ENCODE measurements at regions not wholly inside any gene's neighbourhood (a gene's known extent, or its start where the extent isn't known, plus 50 kb on each side); places are given as distances from the start of the nearest gene placed in this dataset.
"Not testable (repeated sequence)": the region's sequence is repeated elsewhere in the genome, so short reads cannot be mapped to it uniquely, and the experiment has no call there.

GRCh38 chr14:105739331-105740102 is 213.1 kb downstream of the TMEM121 start:
- no peak for DNase-seq

- DNase-seq = not testable (repeated sequence)
These were observed 213.9 kb downstream of the TMEM121 start for GRCh38 chr14:105740272-105740671.

- not testable (repeated sequence) for DNase-seq
These were observed 214.6 kb downstream of the TMEM121 start for GRCh38 chr14:105740961-105741360.

- DNase-seq = not testable (repeated sequence)
These were observed 215.5 kb downstream of the TMEM121 start for GRCh38 chr14:105741707-105742530.

GRCh38 chr14:105742531-105742848 is 216.1 kb downstream of the TMEM121 start:
- no peak for DNase-seq

DNA sequence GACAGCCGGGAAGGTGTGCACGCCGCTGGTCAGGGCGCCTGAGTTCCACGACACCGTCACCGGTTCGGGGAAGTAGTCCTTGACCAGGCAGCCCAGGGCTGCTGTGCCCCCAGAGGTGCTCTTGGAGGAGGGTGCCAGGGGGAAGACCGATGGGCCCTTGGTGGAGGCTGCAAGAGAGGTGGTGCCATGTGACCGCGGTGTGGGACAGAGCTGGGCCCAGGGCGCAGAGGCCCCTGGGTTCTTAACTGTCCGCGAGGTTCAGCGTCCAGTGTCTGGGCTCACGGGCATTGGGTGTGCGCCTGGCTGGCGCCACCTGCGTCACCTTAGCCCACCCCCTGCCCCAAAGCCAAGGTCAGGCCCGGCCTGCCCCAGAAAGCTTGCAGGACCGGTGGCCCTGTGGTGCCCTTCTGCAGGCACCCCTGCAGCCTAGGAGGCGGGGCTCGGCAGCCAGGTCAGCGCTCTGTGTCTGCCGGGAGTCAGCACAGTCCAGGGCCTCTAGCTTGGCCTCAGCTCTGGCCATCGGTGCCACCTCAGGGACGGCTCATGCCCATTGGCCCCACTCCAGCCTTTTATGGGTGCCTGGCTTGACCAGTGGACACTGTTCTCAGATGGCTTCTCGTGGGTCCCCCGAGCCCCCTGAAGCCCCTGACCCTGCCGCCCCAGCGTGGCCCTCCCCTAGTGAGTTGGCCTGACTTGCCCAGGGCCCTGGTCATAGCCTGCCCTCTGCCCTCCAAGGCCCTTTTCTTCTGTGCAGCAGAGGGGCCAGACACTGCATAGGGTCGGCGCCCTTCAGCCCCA is 216.7 kb downstream of the TMEM121 start:
- DNase-seq = not testable (repeated sequence)

- not testable (repeated sequence) for DNase-seq
These were observed 217.9 kb downstream of the TMEM121 start for GRCh38 chr14:105744213-105744787.

GRCh38 chr14:105745433-105746123 is 219.2 kb downstream of the TMEM121 start:
- no peak for DNase-seq

DNA sequence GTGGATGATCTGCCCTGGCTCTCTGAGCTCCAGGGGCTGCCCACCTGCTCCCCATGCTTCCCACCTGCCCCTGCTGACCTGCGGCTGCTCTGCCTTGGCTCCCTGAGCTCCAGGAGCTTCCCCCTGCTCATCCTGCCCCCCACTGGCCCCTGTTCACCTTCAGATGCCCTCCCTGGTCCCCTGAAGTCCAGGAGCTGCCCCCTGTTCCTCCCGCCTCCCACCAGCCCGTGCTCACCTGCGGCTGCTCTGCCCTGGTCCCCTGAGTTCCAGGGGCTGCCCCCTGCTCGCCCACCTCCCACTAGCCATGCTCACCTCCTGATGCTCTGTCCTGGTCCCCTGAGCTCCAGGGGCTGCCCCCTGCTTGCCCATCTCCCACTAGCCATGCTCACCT is 219.7 kb downstream of the TMEM121 start:
- no peak for DNase-seq

DNA sequence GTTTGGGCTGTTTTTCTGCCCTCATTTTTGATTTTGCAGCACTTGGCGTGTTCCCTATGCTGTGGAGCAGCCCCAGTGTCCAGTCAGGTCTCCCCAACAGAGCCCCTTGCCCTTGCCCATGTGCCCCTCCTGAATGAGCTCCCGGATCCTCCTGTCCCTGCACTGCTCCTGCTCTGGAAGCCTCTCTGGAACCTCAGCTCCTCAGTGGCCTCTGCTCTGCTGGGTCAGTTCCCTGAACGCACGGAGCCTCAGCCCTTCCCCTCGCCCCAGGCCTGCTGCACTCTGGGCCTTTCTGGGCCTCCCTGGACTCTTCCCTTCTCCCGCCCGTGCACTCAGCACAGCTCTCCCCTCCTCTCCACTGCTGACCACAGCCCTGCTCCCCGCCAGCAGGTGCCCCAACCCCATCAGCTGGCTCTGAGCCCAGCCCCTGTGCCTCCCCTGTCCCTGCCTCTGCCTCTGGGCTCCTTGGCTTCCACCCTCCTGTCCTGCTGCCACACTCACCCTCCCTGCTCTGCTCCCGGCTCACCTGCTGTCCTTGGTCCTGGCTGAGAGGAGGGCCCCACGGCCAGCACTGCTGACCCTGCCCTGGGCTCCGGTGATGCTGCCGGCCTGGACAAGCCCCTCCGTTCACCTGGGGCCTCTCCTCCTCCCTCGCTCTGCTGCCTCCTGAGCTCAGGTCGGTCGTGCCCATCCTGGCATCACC is 220.6 kb downstream of the TMEM121 start:
- DNase-seq = not testable (repeated sequence)

GRCh38 chr14:105747503-105748203 is 221.3 kb downstream of the TMEM121 start:
- DNase-seq = not testable (repeated sequence)

DNA sequence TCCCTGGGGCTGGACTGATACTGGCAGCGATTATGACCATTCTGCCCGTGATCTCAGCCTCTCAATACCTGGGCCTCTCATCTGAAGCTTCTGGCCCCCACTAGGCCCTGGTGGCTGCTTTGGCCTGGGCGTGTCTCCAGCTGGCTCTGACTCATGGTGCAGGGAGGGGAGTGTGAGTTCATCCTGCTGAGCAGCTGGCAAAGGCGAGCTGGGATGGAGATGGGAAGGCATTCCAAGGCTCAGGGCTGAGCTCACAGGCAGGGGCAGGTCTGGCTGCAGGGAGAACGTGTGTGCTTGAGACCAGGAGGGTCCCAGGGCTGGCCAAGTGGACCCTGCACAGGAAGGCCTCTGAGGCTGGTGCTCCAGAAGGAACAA is 221.8 kb downstream of the TMEM121 start:
- DNase-seq = no peak

DNA sequence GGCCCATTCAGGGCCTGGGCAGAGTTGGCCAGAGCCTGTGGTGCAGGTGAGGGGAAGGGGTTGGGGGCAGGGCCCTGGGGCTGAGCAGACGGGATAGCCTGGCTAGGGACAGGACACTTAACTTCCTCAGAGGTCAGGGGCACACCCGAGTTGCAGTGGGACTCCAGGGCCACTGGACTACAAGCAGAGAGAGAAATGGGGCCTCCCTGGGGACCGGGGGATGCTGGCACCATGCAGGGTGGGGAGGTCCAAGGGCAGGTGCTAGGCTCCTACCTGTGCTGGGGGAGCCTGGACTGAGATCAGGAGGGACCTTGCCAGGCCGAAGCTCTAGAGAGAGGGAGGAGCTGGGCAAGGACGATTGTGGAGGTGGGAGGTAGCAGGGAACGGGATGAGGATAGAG is 222.3 kb downstream of the TMEM121 start:
- not testable (repeated sequence) for DNase-seq

GRCh38 chr14:105749870-105750541 is 223.6 kb downstream of the TMEM121 start:
- not testable (repeated sequence) for DNase-seq

GRCh38 chr14:105751291-105751751 is 224.9 kb downstream of the TMEM121 start:
- not testable (repeated sequence) for DNase-seq

GRCh38 chr14:105752420-105752819 is 226.0 kb downstream of the TMEM121 start:
- DNase-seq = not testable (repeated sequence)

GRCh38 chr14:105760691-105761344 is 234.4 kb downstream of the TMEM121 start:
- no peak for DNase-seq

DNA sequence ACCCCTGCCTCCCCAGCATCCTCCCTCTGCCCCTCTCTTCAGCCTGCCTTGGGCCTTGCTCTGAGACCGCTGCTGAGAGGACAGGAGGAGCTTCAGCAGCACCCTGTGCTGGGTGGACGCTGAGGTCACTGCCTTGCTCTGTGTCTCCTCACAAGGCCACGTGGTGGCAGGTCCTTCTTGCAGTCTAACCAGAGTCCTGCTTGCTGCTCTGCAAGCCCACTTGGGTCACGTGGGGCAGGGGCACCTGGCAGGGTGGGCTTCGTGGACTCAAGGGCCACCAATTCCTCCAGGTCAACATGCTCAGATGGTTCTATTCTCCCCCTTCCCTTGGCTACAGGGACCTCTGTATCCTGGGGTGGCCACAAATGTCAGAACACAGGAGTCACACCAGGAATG is 235.0 kb downstream of the TMEM121 start:
- not testable (repeated sequence) for DNase-seq

GRCh38 chr14:105761842-105762241 is 235.5 kb downstream of the TMEM121 start:
- DNase-seq = no peak

All from inflammatory macrophage (primary cell).